H9 (cell line): ENCODE measurements at regions not wholly inside any gene's neighbourhood (a gene's known extent, or its start where the extent isn't known, plus 50 kb on each side); places are given as distances from the start of the nearest gene placed in this dataset.
"Not testable (repeated sequence)": the region's sequence is repeated elsewhere in the genome, so short reads cannot be mapped to it uniquely, and the experiment has no call there.

Experiments
- DNase-seq: peaks from one replicate; pipeline ENCODE4 v3.0.0-alpha.2; 2017
- H2AFZ ChIP-seq: one replicate; pipeline ENCODE4 v1.6.1; 2013; ENCODE audit warnings: mild to moderate bottlenecking, low read length, control low read depth, moderate library complexity
- H2AK5ac ChIP-seq: 2 replicates; pipeline ENCODE4 v1.6.1; 2013; ENCODE audit warnings: low read length, control low read depth, mixed read lengths; ENCODE audit not compliant: insufficient read length
- H2BK120ac ChIP-seq: one replicate; pipeline ENCODE4 v1.6.1; 2013; ENCODE audit warnings: low read depth, mild to moderate bottlenecking, low read length, control low read depth, inconsistent platforms; ENCODE audit not compliant: poor library complexity, severe bottlenecking
- H2BK12ac ChIP-seq: 2 replicates; pipeline ENCODE4 v1.6.1; 2013; ENCODE audit warnings: low read length, control low read depth, mixed read lengths, low read depth; ENCODE audit not compliant: insufficient read length
- H2BK15ac ChIP-seq: 2 replicates; pipeline ENCODE4 v1.6.1; 2013; ENCODE audit warnings: low read depth, low read length, control low read depth
- H2BK20ac ChIP-seq: one replicate; pipeline ENCODE4 v1.6.1; 2013; ENCODE audit warnings: low read depth, mild to moderate bottlenecking, low read length, control low read depth, inconsistent platforms; ENCODE audit not compliant: poor library complexity, severe bottlenecking
- H2BK5ac ChIP-seq: 2 replicates; pipeline ENCODE4 v1.6.1; 2013; ENCODE audit warnings: low read length, control low read depth, mixed read lengths; ENCODE audit not compliant: insufficient read length
- H3K14ac ChIP-seq: 2 replicates; pipeline ENCODE4 v1.6.1; 2013; ENCODE audit warnings: low read length, control low read depth; ENCODE audit not compliant: insufficient read depth
- H3K18ac ChIP-seq: 2 replicates; pipeline ENCODE4 v1.6.1; 2013; ENCODE audit warnings: low read depth, mild to moderate bottlenecking, mixed read lengths, low read length, control low read depth; ENCODE audit not compliant: insufficient read length
- H3K23ac ChIP-seq: 2 replicates; pipeline ENCODE4 v1.6.1; 2013; ENCODE audit warnings: low read length, control low read depth, mixed read lengths, low read depth; ENCODE audit not compliant: insufficient read length
- H3K23me2 ChIP-seq: 2 replicates; pipeline ENCODE4 v1.6.1; 2013; ENCODE audit warnings: low read depth, mild to moderate bottlenecking, mixed read lengths, low read length, control low read depth; ENCODE audit not compliant: insufficient read length, poor library complexity, severe bottlenecking
- H3K27ac ChIP-seq: 2 replicates; pipeline ENCODE4 v1.5.1; 2013; ENCODE audit warnings: low read length, control low read depth, mixed read lengths, low read depth; ENCODE audit not compliant: insufficient read length
- H3K27me3 ChIP-seq: 2 replicates; pipeline ENCODE4 v1.6.1; 2013; ENCODE audit warnings: low read length, control low read depth, inconsistent platforms; ENCODE audit not compliant: insufficient read depth
- H3K4ac ChIP-seq: 2 replicates; pipeline ENCODE4 v1.6.1; 2013; ENCODE audit warnings: low read depth, mild to moderate bottlenecking, control low read depth, inconsistent platforms, low read length, moderate library complexity
- H3K4me1 ChIP-seq: 2 replicates; pipeline ENCODE4 v1.6.1; 2013; ENCODE audit warnings: low read length, control low read depth, inconsistent platforms; ENCODE audit not compliant: insufficient read depth
- H3K4me2 ChIP-seq: 2 replicates; pipeline ENCODE4 v1.6.1; 2013; ENCODE audit warnings: low read length, control low read depth, mixed read lengths; ENCODE audit not compliant: insufficient read length, insufficient read depth
- H3K56ac ChIP-seq: 2 replicates; pipeline ENCODE4 v1.6.1; 2013; ENCODE audit warnings: low read depth, mild to moderate bottlenecking, mixed read lengths, low read length, control low read depth; ENCODE audit not compliant: insufficient read length
- H3K79me1 ChIP-seq: 2 replicates; pipeline ENCODE4 v1.6.1; 2013; ENCODE audit warnings: low read depth, mild to moderate bottlenecking, moderate library complexity, low read length, control low read depth, inconsistent platforms; ENCODE audit not compliant: insufficient read depth, poor library complexity, severe bottlenecking
- H3K79me2 ChIP-seq: 2 replicates; pipeline ENCODE4 v1.6.1; 2013; ENCODE audit warnings: low read length, control low read depth, inconsistent platforms; ENCODE audit not compliant: insufficient read depth
- H3K9ac ChIP-seq: 2 replicates; pipeline ENCODE4 v1.6.1; 2013; ENCODE audit warnings: low read length, control low read depth, mixed read lengths; ENCODE audit not compliant: insufficient read length; ENCODE audit errors: extremely low read depth
- H3K9me3 ChIP-seq: one replicate; pipeline ENCODE4 v1.6.1; 2013; ENCODE audit warnings: low read depth, low read length, inconsistent platforms; ENCODE audit not compliant: control insufficient read depth
- H3T11ph ChIP-seq: one replicate; pipeline ENCODE4 v1.6.1; 2013; ENCODE audit warnings: mild to moderate bottlenecking, low read length, control low read depth, inconsistent platforms
- H4K20me1 ChIP-seq: one replicate; pipeline ENCODE4 v1.6.1; 2013; ENCODE audit not compliant: control insufficient read depth, insufficient read length, insufficient read depth
- H4K5ac ChIP-seq: 2 replicates; pipeline ENCODE4 v1.6.1; 2013; ENCODE audit warnings: low read depth, mild to moderate bottlenecking, mixed read lengths, low read length, control low read depth; ENCODE audit not compliant: insufficient read length
- H4K8ac ChIP-seq: replicated peaks from 2 replicates; pipeline ENCODE4 v1.6.1; 2013; ENCODE audit warnings: low read length, control low read depth, mixed read lengths, low read depth; ENCODE audit not compliant: insufficient read length
- H4K91ac ChIP-seq: 2 replicates; pipeline ENCODE4 v1.6.1; 2013; ENCODE audit warnings: low read depth, mild to moderate bottlenecking, moderate library complexity, mixed read lengths, low read length, control low read depth; ENCODE audit not compliant: insufficient read length
- H3K27ac Mint-ChIP-seq, 3 experiments: 2 replicates in 2 of 3; 3 replicates in 1 of 3; pipeline ENCODE4 v1.8.0; 2020 to 2021; ENCODE audit warnings: mixed read lengths in 3 of 3, mild to moderate bottlenecking in 1 of 3, moderate library complexity in 1 of 3
- H3K27me3 Mint-ChIP-seq: 2 replicates; pipeline ENCODE4 v1.8.0; 2021; ENCODE audit warnings: low read depth, mild to moderate bottlenecking, moderate library complexity, mixed read lengths
- H3K36me3 Mint-ChIP-seq, 3 experiments: 2 replicates in 2 of 3; 3 replicates in 1 of 3; pipeline ENCODE4 v1.8.0; 2020 to 2021; ENCODE audit warnings: low read depth in 3 of 3, mixed read lengths in 3 of 3; ENCODE audit not compliant: insufficient read depth in 1 of 3
- H3K4me1 Mint-ChIP-seq, 2 experiments: 2 replicates each; pipeline ENCODE4 v1.8.0; 2020; ENCODE audit warnings: mixed read lengths in 2 of 2
- H3K4me3 Mint-ChIP-seq, 2 experiments: 2 replicates in 1 of 2; 3 replicates in 1 of 2; pipeline ENCODE4 v1.8.0; 2020 to 2021; ENCODE audit warnings: mild to moderate bottlenecking in 2 of 2, mixed read lengths in 2 of 2, moderate library complexity in 1 of 2
- H3K9me3 Mint-ChIP-seq, 2 experiments: 2 replicates in 1 of 2; 3 replicates in 1 of 2; pipeline ENCODE4 v1.8.0; 2020; ENCODE audit warnings: mild to moderate bottlenecking in 2 of 2, mixed read lengths in 2 of 2, moderate library complexity in 1 of 2
- CTCF ChIP-seq: fragments of 200-600 bp; sonication (generic); conservative IDR thresholded peaks from 3 replicates; pipeline ENCODE4 v1.8.0; 2021; ENCODE audit warnings: antibody characterized with exemption, mild to moderate bottlenecking
- WGBS: extraction: QIAGEN DNeasy Blood & Tissue Kit; methylation state at CpG from one replicate; pipeline ENCODE4 v1.1.7; 2013; ENCODE audit warnings: missing lambda C conversion rate, low lambda C conversion rate, mixed read lengths; ENCODE audit not compliant: insufficient read length; ENCODE audit errors: extremely low coverage; 5-methylcytosine and 5-hydroxymethylcytosine counted together

GRCh38 chr3:42871-43744, 153.5 kb upstream of the CHL1 start:
- not testable (repeated sequence) for H2AK5ac ChIP-seq, H2AFZ ChIP-seq, H3K23me2 ChIP-seq, H3K56ac ChIP-seq, H3K9me3 Mint-ChIP-seq, H3K4me1 Mint-ChIP-seq, H3K4ac ChIP-seq, DNase-seq, H3K79me2 ChIP-seq, H2BK20ac ChIP-seq, H3K27me3 Mint-ChIP-seq, H2BK5ac ChIP-seq, H3K4me2 ChIP-seq, H2BK12ac ChIP-seq, H2BK15ac ChIP-seq, H3K4me1 ChIP-seq, H3K79me1 ChIP-seq, H3T11ph ChIP-seq, H3K9ac ChIP-seq, H3K4me3 Mint-ChIP-seq, H2BK120ac ChIP-seq, H3K27ac ChIP-seq, H4K5ac ChIP-seq, H3K27me3 ChIP-seq, H4K8ac ChIP-seq, H3K27ac Mint-ChIP-seq, H4K91ac ChIP-seq, H3K9me3 ChIP-seq, H3K36me3 Mint-ChIP-seq, H3K18ac ChIP-seq, H3K23ac ChIP-seq, H3K14ac ChIP-seq, H4K20me1 ChIP-seq
- TF ChIP-seq CTCF, result peak; percentile 58
- no CpG with 5 or more reads among the region's 9 CpGs for WGBS
